BJ (cell line): ENCODE measurements at regions not wholly inside any gene's neighbourhood (a gene's known extent, or its start where the extent isn't known, plus 50 kb on each side); places are given as distances from the start of the nearest gene placed in this dataset.

Experiments
- CTCF ChIA-PET: fragments of 350-600 bp; formaldehyde crosslinking; extraction: SDS; loops from one replicate; lab custom pipeline; 2021; ENCODE audit warnings: antibody characterized with exemption, inconsistent platforms; lab: Yijun Ruan, JAX
- POLR2A ChIA-PET: fragments of 300-600 bp; sonication (Branson Sonifier 250); formaldehyde crosslinking; extraction: SDS; loops from one replicate; lab custom pipeline; 2021; ENCODE audit warnings: antibody characterized with exemption; lab: Charles Lee
- DNase-seq: peaks from one replicate; pipeline ENCODE4 v3.0.0-alpha.2; 2011; ENCODE audit warnings: low read depth
- H3K27me3 ChIP-seq: 2 replicates; pipeline ENCODE4 v1.6.0; 2011; ENCODE audit warnings: low read length; ENCODE audit not compliant: control insufficient read depth, insufficient read depth
- H3K36me3 ChIP-seq: 2 replicates; pipeline ENCODE4 v1.5.1; 2011; ENCODE audit warnings: low read length; ENCODE audit not compliant: control insufficient read depth, insufficient read depth
- H3K4me3 ChIP-seq: 2 replicates; pipeline ENCODE4 v1.5.1; 2011; ENCODE audit warnings: low read depth, mild to moderate bottlenecking, control low read depth, low read length
- TF ChIP-seq, protein P1 (sequence below): IDR thresholded peaks from 2 replicates; pipeline ENCODE4 v1.5.1; 2011; ENCODE audit warnings: low read depth, mild to moderate bottlenecking, control low read depth, inconsistent platforms, low read length, moderate library complexity; ENCODE audit not compliant: insufficient read depth

DNA sequence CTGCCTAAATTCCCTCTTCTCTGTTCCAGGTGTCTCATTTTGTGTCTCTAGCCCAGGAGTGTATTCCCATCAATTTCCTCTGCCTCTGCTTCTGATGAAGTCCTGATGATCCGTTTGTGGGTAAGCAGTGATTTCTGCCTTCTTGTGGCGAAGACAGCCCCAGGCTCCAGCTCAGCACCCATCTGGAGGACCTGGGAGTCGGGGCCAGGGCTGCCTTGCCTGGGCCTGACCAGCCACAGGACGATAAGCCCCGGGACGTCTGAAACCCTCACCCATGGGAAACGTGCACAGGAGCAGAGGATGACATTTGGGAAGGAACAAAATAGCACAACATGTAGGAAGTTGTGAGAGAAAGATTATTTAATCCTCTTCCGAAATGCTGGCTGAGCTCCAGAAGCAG lies 206.9 kb downstream of the FBXO15 start:
- Histone ChIP-seq H3K36me3 (no peaks in the 10 kb centered on the region), H3K27me3 (peaks cover 2% of the 10 kb centered on the region; the same call in 1 of the 2 replicates), H3K4me3 (no peak overlapping the region)
- ChIA-PET POLR2A (no interaction called here), CTCF (no interaction called here)
- DNase-seq = no peak
- TF ChIP-seq, protein P1, sequence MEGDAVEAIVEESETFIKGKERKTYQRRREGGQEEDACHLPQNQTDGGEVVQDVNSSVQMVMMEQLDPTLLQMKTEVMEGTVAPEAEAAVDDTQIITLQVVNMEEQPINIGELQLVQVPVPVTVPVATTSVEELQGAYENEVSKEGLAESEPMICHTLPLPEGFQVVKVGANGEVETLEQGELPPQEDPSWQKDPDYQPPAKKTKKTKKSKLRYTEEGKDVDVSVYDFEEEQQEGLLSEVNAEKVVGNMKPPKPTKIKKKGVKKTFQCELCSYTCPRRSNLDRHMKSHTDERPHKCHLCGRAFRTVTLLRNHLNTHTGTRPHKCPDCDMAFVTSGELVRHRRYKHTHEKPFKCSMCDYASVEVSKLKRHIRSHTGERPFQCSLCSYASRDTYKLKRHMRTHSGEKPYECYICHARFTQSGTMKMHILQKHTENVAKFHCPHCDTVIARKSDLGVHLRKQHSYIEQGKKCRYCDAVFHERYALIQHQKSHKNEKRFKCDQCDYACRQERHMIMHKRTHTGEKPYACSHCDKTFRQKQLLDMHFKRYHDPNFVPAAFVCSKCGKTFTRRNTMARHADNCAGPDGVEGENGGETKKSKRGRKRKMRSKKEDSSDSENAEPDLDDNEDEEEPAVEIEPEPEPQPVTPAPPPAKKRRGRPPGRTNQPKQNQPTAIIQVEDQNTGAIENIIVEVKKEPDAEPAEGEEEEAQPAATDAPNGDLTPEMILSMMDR = no peak

DNA sequence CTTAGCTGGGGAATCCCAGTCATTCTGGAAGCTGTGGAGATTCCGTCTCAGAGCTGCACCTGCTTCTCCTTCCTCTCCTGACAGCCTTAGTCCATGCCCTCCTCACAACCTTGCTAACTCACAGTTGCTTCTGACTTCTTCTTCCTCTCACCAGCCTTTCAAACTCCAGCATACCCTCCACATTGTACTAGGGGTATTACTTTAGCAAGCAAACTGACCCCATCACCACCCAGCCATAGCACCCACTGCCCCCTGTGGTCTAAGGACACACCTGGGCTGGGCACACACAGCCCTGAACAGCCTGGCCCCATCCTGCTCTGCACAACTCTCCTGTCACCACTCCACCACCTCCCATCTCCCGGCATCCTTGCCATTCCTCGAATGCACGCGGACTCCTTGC lies 208.2 kb downstream of the FBXO15 start:
- DNase-seq = no peak
- ChIA-PET CTCF (no interaction called here), POLR2A (no interaction called here)
- H3K4me3 ChIP-seq = no peak overlapping the region
- H3K36me3 ChIP-seq = no peaks in the 10 kb centered on the region
- TF ChIP-seq, protein P1 = no peak
- H3K27me3 ChIP-seq = peaks cover 2% of the 10 kb centered on the region; the same call in 1 of the 2 replicates

DNA sequence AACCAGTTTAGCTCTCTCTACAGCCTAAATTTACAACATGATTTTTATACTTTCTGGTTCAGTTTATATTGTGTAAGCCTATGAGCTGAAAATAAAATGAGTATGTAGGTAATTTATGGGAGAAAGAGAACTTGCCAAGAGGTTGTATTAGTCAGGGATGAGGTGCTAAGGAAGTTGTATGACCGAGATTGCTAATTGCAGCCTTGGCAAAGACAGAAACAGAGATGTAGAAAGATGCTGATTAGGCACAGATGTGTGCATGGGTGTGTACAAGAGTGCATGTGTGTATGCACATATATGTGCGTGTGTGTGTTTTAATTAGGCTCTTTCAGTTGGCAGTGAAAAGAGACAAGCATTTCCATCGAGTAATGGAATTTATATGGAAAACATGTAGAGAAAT lies 213.9 kb downstream of the FBXO15 start:
- DNase-seq = no peak
- Histone ChIP-seq H3K4me3 (no peak overlapping the region), H3K36me3 (no peaks in the 10 kb centered on the region), H3K27me3 (peaks cover 2% of the 10 kb centered on the region; the same call in 1 of the 2 replicates)
- CTCF ChIA-PET = interaction anchor here (1.2 kb wide), 1 partner anchor 14 kb away, joined by 3 read pairs; no protein-coding TSS in a partner anchor
- POLR2A ChIA-PET = no interaction called here
- TF ChIP-seq, protein P1 = no peak

DNA sequence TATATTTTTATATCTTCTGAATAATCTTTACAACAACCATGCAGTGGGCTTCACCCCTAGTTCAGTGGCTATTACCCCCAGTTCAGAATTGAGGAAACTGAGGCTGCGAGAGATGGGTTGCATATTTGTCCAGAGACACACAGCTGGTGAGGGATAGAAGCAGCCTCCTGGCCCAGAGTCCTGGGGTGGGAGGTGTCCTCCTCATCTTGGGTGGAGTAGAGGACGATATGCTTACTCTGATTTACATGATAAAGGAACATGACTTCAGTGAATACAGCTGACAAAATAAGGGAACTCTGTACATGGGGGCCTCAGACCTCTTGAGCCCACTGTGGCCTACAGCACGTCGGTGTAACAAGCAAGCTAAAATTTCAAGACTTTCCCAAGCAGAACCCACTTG lies 214.7 kb downstream of the FBXO15 start:
- no peak overlapping the region for H3K4me3 ChIP-seq
- ChIA-PET POLR2A (no interaction called here), CTCF (interaction anchor here (1.2 kb wide), 1 partner anchor 13 kb away, joined by 3 read pairs; no protein-coding TSS in a partner anchor)
- no peaks in the 10 kb centered on the region for H3K36me3 ChIP-seq
- no peaks in the 10 kb centered on the region for H3K27me3 ChIP-seq
- TF ChIP-seq, protein P1 = no peak
- DNase-seq = no peak

DNA sequence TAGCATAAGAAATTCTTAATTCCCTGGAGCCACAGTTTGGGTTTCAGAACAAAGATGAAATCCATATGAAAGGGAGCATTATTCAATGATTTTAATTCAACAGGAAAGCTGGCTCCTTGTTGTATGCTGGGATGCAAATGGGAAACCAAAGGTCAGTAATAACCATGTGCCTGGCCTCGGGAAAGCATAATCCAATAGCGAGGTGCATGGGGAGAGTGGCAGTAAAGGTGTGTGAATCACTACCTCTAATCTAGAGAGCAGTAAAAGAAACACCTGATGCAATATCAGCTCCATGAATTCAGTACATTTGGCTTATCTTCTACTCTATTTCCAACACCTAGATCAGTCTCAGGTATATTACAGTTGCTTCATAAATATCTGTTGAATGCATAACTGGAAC lies 220.1 kb downstream of the FBXO15 start:
- TF ChIP-seq, protein P1 = no peak
- H3K27me3 ChIP-seq = no peaks in the 10 kb centered on the region
- no peak overlapping the region for H3K4me3 ChIP-seq
- DNase-seq = no peak
- POLR2A ChIA-PET = no interaction called here
- CTCF ChIA-PET = no interaction called here
- no peaks in the 10 kb centered on the region for H3K36me3 ChIP-seq
